ENCODE measurements at regions not wholly inside any gene's neighbourhood (a gene's known extent, or its start where the extent isn't known, plus 50 kb on each side); places are given as distances from the start of the nearest gene placed in this dataset.
"Not testable (repeated sequence)": the region's sequence is repeated elsewhere in the genome, so short reads cannot be mapped to it uniquely, and the experiment has no call there.

GRCh38 chr22:36083056-36083455, 54.4 kb upstream of the RBFOX2 start:
- POLR2A ChIA-PET: no interaction called here
- CTCF ChIA-PET: interaction anchor here (6.1 to 7.3 kb wide), 2 partner anchors 13 to 17 kb away, joined by 37 to 74 read pairs; no protein-coding TSS in a partner anchor
- no peak for TF ChIP-seq CTCF (IDR thresholded peaks at IDR 0.05; ENCODE audit: insufficient read depth, low read length, missing control alignments)

GRCh38 chr22:36081023-36081431, 52.4 kb upstream of the RBFOX2 start:
- TF ChIP-seq CTCF (IDR thresholded peaks at IDR 0.05; ENCODE audit: insufficient read depth, low read length, missing control alignments): no peak
- H3K4me3 ChIP-seq (ENCODE audit: low read depth, low read length): no peak overlapping the region
- peak; percentile 96 for DNase-seq (ENCODE audit: low read depth, low spot score)
- ChIA-PET POLR2A (interaction anchor here (0.7 to 0.8 kb wide), 2 partner anchors 16 to 29 kb away, joined by 3 read pairs; no protein-coding TSS in a partner anchor), CTCF (interaction anchor here (0.5 to 7.3 kb wide), 5 partner anchors 11 to 143 kb away, joined by 3 to 74 read pairs (median 4); no protein-coding TSS in a partner anchor)

More at GRCh38 chr22:36083056-36083455, 54.4 kb upstream of the RBFOX2 start:
- DNase-seq (ENCODE audit: low read depth, low spot score): no peak
- no peak overlapping the region for H3K4me3 ChIP-seq (ENCODE audit: low read depth, low read length)

- H3K4me3 ChIP-seq (ENCODE audit: low read depth, low read length); POLR2A ChIA-PET; DNase-seq (ENCODE audit: low read depth, low spot score): not testable (repeated sequence)
- CTCF ChIA-PET: interaction anchor here (0.5 to 7.3 kb wide), 4 partner anchors 10 to 142 kb away, joined by 3 to 74 read pairs (median 20); no protein-coding TSS in a partner anchor
Measured at GRCh38 chr22:36080281-36080680, 51.7 kb upstream of the RBFOX2 start.

DNA sequence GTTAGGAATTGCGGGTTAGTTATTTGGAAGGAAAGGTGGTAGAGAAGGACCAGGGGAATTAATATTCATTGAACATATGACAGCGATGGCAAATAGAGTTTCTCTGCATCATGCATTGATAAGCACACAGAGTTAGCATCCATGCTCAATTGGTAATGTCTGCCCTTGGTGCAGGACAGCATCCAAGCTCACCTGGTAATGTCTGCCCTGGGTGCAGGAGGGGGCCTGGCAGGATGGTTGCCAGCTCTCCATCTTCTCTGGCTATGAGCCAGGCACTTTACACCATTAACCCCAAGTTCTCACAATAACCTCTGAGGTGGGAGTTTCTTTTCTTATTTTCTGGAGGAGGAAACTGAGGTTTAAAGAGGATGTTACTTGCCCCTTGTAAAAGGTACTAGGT, 50.4 kb upstream of the RBFOX2 start:
- ChIA-PET POLR2A (no interaction called here), CTCF (interaction anchor here (6.1 kb wide), 2 partner anchors 9 to 13 kb away, joined by 37 to 114 read pairs; no protein-coding TSS in a partner anchor)
- TF ChIP-seq CTCF (IDR thresholded peaks at IDR 0.05; ENCODE audit: insufficient read depth, low read length, missing control alignments): no peak
- DNase-seq (ENCODE audit: low read depth, low spot score): no peak
- H3K4me3 ChIP-seq (ENCODE audit: low read depth, low read length): no peak overlapping the region
